Left lung (tissue), 4 donors: ENCODE measurements at regions not wholly inside any gene's neighbourhood (a gene's known extent, or its start where the extent isn't known, plus 50 kb on each side); places are given as distances from the start of the nearest gene placed in this dataset.

Experiments used
- ATAC-seq: fragments of 200-7000 bp; cut with Tn5 transposase; one replicate; pipeline ENCODE4 v1.9.1; 2020; ENCODE audit warnings: moderate library complexity
- DNase-seq, 4 donors: peaks; one replicate each; pipeline ENCODE4 v3.0.0-alpha.2; 2013 to 2020
- H3K27ac ChIP-seq, 2 donors: fragments of 200-600 bp; sonication (generic) in 1 of 2; one replicate each; pipeline versions ENCODE4 v1.5.0 to v1.8.0; 2020 to 2021
- H3K27me3 ChIP-seq, 2 donors: fragments of 200-600 bp; sonication (generic) in 1 of 2; one replicate each; pipeline versions ENCODE4 v1.5.0 to v1.8.0; 2020 to 2021
- H3K36me3 ChIP-seq, 2 donors: fragments of 200-600 bp; sonication (generic) in 1 of 2; one replicate each; pipeline versions ENCODE4 v1.5.0 to v1.8.0; 2020 to 2021
- H3K4me1 ChIP-seq, 2 donors: fragments of 200-600 bp; one replicate each; pipeline ENCODE4 v1.8.0; 2021
- H3K4me3 ChIP-seq, 2 donors: fragments of 200-600 bp; sonication (generic) in 1 of 2; one replicate each; pipeline versions ENCODE4 v1.5.0 to v1.8.0; 2020 to 2021; ENCODE audit warnings: mild to moderate bottlenecking in 1 of 2
- H3K9me3 ChIP-seq, 2 donors: fragments of 200-600 bp; sonication (generic) in 1 of 2; one replicate each; pipeline versions ENCODE4 v1.5.0 to v1.8.0; 2020 to 2021
- CTCF ChIP-seq, 2 donors: fragments of 200-600 bp; sonication (generic) in 1 of 2; IDR thresholded peaks; one replicate each; pipeline versions ENCODE4 v1.5.0 to v1.8.0; 2021; ENCODE audit warnings: antibody characterized with exemption in 2 of 2
- intact Hi-C, 2 donors: fragments of 100-400 bp; cut with DNase I; formaldehyde crosslinking; loops; one replicate each; pipeline versions ENCODE4 v1.11.2 to v1.14.2; 2022
- donor health status: DM: no; HTN: yes; CAD: no.
- donor health status: DM: no; HTN: no; CAD: no.

GRCh38 chr1:58214674-58215073 lies 331.9 kb downstream of the OMA1 start:
- Histone ChIP-seq H3K36me3 (no peaks in the 10 kb centered on the region), H3K27me3 (no peaks in the 10 kb centered on the region), H3K4me1 (no peaks in the 10 kb centered on the region), H3K4me3 (no peak overlapping the region), H3K9me3 (no peaks in the 10 kb centered on the region), H3K27ac (no peak overlapping the region)
- no peak for TF ChIP-seq CTCF (IDR thresholded peaks at IDR 0.05)
- no peak for ATAC-seq
- intact Hi-C loops: no loop called here
- no peak for DNase-seq

GRCh38 chr1:58211869-58212268 lies 334.7 kb downstream of the OMA1 start:
- H3K4me3 ChIP-seq: no peak overlapping the region
- ATAC-seq (no peak), DNase-seq (no peak)
- no peaks in the 10 kb centered on the region for H3K36me3 ChIP-seq
- intact Hi-C loops: no loop called here
- no peak overlapping the region for H3K27ac ChIP-seq
- no peak for TF ChIP-seq CTCF (IDR thresholded peaks at IDR 0.05)
- H3K27me3 ChIP-seq: no peaks in the 10 kb centered on the region
- H3K9me3 ChIP-seq: no peaks in the 10 kb centered on the region
- H3K4me1 ChIP-seq: no peaks in the 10 kb centered on the region

GRCh38 chr1:58209575-58209974 lies 337.0 kb downstream of the OMA1 start:
- no peak overlapping the region for H3K4me3 ChIP-seq
- TF ChIP-seq CTCF (IDR thresholded peaks at IDR 0.05): no peak
- intact Hi-C loops: no loop called here

GRCh38 chr1:58206749-58207148 lies 339.8 kb downstream of the OMA1 start:
- no peak for DNase-seq
- intact Hi-C loops: no loop called here
- H3K4me3 ChIP-seq: no peak overlapping the region
- no peaks in the 10 kb centered on the region for H3K27me3 ChIP-seq
- no peak overlapping the region for H3K27ac ChIP-seq
- no peaks in the 10 kb centered on the region for H3K36me3 ChIP-seq
- no peaks in the 10 kb centered on the region for H3K4me1 ChIP-seq
- TF ChIP-seq CTCF (IDR thresholded peaks at IDR 0.05): no peak
- no peak for ATAC-seq
- H3K9me3 ChIP-seq: no peaks in the 10 kb centered on the region

More at GRCh38 chr1:58209575-58209974, 337.0 kb downstream of the OMA1 start:
- Histone ChIP-seq H3K36me3 (no peaks in the 10 kb centered on the region), H3K9me3 (no peaks in the 10 kb centered on the region), H3K27me3 (no peaks in the 10 kb centered on the region), H3K27ac (no peak overlapping the region), H3K4me1 (no peaks in the 10 kb centered on the region)
- ATAC-seq: no peak
- no peak for DNase-seq

- ATAC-seq (no peak), DNase-seq (no peak)
- intact Hi-C loops: no loop called here
- Histone ChIP-seq H3K27ac (no peak overlapping the region), H3K36me3 (no peaks in the 10 kb centered on the region), H3K27me3 (no peaks in the 10 kb centered on the region), H3K4me1 (no peaks in the 10 kb centered on the region), H3K4me3 (no peak overlapping the region), H3K9me3 (no peaks in the 10 kb centered on the region)
- no peak for TF ChIP-seq CTCF (IDR thresholded peaks at IDR 0.05)
Observed at GRCh38 chr1:58204284-58204683, 342.2 kb downstream of the OMA1 start.
